Stomach (tissue), 4 donors: ENCODE measurements at regions not wholly inside any gene's neighbourhood (a gene's known extent, or its start where the extent isn't known, plus 50 kb on each side); places are given as distances from the start of the nearest gene placed in this dataset.

Experiments
- CTCF ChIP-seq, 7 experiments: fragments of 450-650 bp in 4 of 7; fragments of 200-600 bp in 3 of 7; sonication (generic) in 3 of 7; IDR thresholded peaks; one replicate each; pipeline ENCODE4 v1.5.1; 2016 to 2019; ENCODE audit warnings: antibody characterized with exemption in 7 of 7, control low read depth in 2 of 7, mild to moderate bottlenecking in 1 of 7
- POLR2A ChIP-seq, 4 donors: fragments of 450-650 bp; IDR thresholded peaks; one replicate each; pipeline ENCODE4 v1.6.1; 2016; ENCODE audit warnings: antibody characterized with exemption in 4 of 4, control low read depth in 2 of 4, mild to moderate bottlenecking in 1 of 4, moderate library complexity in 1 of 4
- POLR2AphosphoS5 ChIP-seq, 3 donors: sonication (generic); formaldehyde crosslinking; IDR thresholded peaks; one replicate each; pipeline ENCODE4 v1.6.1; 2016; ENCODE audit warnings: antibody characterized with exemption in 3 of 3

DNA sequence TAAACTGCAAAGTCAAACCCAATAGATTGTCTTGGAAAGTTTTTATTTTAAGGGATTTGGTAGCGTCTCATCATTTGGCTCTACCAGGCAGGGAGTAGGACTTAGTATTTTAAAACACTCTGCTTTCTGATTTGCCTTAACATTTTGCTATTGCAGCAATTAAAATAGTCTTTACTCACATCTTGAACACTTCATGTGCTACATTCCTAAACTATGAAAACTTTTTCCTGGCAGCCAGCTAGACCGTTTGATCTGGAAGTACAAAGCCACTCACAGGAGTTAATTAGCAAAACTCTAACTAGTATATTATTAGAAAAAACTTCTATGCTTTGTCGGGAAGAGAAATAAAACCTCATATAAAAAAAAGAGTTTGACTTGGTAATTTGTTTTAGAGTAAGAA lies 111.4 kb downstream of the TFPI2 start:
- TF ChIP-seq CTCF (IDR thresholded peaks at IDR 0.05), result no peak
- no peak for TF ChIP-seq POLR2A (IDR thresholded peaks at IDR 0.05)
- TF ChIP-seq POLR2AphosphoS5 (IDR thresholded peaks at IDR 0.05), result no peak
